H1 (cell line): ENCODE measurements at regions not wholly inside any gene's neighbourhood (a gene's known extent, or its start where the extent isn't known, plus 50 kb on each side); places are given as distances from the start of the nearest gene placed in this dataset.
A peak's percentile ranks its signal among the peaks of the same experiment; 100 is the strongest.

Source experiments
- CTCF ChIA-PET: fragments of 300-600 bp; sonication (Branson Sonifier 250); formaldehyde crosslinking; loops from one replicate; lab custom pipeline; 2021; ENCODE audit not compliant: partially characterized antibody; lab: Charles Lee
- POLR2A ChIA-PET: fragments of 300-600 bp; sonication (Branson Sonifier 250); formaldehyde crosslinking; loops from one replicate; lab custom pipeline; 2021; ENCODE audit warnings: inconsistent platforms; ENCODE audit not compliant: partially characterized antibody; lab: Charles Lee
- DNase-seq, 2 experiments: peaks; one replicate each; pipeline versions ENCODE4 v3.0.0 to v3.0.0-alpha.2; 2010 to 2022; ENCODE audit warnings: low spot score in 2 of 2, low read depth in 1 of 2, mixed read lengths in 1 of 2
- FAIRE-seq: peaks from 2 replicates; lab custom pipeline; 2011; peaks lifted over from hg19 to GRCh38; lab: Jason Lieb, UNC
- H2AFZ ChIP-seq: 2 replicates; pipeline ENCODE4 v1.8.1; 2012; ENCODE audit warnings: low read length, inconsistent platforms
- H2AK5ac ChIP-seq: 2 replicates; pipeline ENCODE4 v1.6.1; 2013; ENCODE audit warnings: low read depth, low read length
- H2BK120ac ChIP-seq: replicated peaks from 2 replicates; pipeline ENCODE3; 2013; ENCODE audit warnings: low read depth, low read length, inconsistent platforms
- H2BK12ac ChIP-seq: 2 replicates; pipeline ENCODE4 v1.6.1; 2013; ENCODE audit warnings: low read depth, low read length
- H2BK15ac ChIP-seq: 2 replicates; pipeline ENCODE4 v1.6.1; 2013; ENCODE audit warnings: low read length
- H2BK20ac ChIP-seq: 2 replicates; pipeline ENCODE4 v1.6.1; 2013; ENCODE audit warnings: low read length
- H2BK5ac ChIP-seq: 2 replicates; pipeline ENCODE4 v1.6.1; 2013; ENCODE audit warnings: low read depth, low read length
- H3K14ac ChIP-seq: 2 replicates; pipeline ENCODE4 v1.6.1; 2013; ENCODE audit warnings: inconsistent platforms; ENCODE audit not compliant: insufficient read length
- H3K18ac ChIP-seq: 2 replicates; pipeline ENCODE4 v1.6.1; 2013; ENCODE audit warnings: low read length; ENCODE audit errors: extremely low read depth
- H3K23ac ChIP-seq: 2 replicates; pipeline ENCODE4 v1.6.1; 2013; ENCODE audit warnings: inconsistent platforms; ENCODE audit not compliant: insufficient read length
- H3K23me2 ChIP-seq: 2 replicates; pipeline ENCODE4 v1.6.1; 2013; ENCODE audit warnings: low read depth, low read length
- H3K27ac ChIP-seq: 2 replicates; pipeline ENCODE4 v1.6.1; 2011; ENCODE audit warnings: low read depth, low read length, inconsistent platforms
- H3K27me3 ChIP-seq, 4 experiments: replicated peaks in 1 of 4; 1 replicate in 1 of 4; 2 replicates in 3 of 4; pipeline versions ENCODE4 v1.6.1 to v1.8.1; 2011 to 2013; ENCODE audit warnings: low read length in 3 of 4, mild to moderate bottlenecking in 3 of 4, inconsistent platforms in 2 of 4, mixed read lengths in 2 of 4, moderate library complexity in 1 of 4; ENCODE audit not compliant: control insufficient read depth in 3 of 4, insufficient read depth in 3 of 4; ENCODE audit errors: extremely low read depth in 1 of 4
- H3K36me3 ChIP-seq, 4 experiments: 2 replicates each; pipeline versions ENCODE4 v1.6.1 to v1.8.1; 2011 to 2013; ENCODE audit warnings: mild to moderate bottlenecking in 4 of 4, low read length in 3 of 4, moderate library complexity in 2 of 4, control low read depth in 1 of 4, inconsistent platforms in 1 of 4; ENCODE audit not compliant: insufficient read depth in 4 of 4, control insufficient read depth in 2 of 4
- H3K4ac ChIP-seq: replicated peaks from 2 replicates; pipeline ENCODE3; 2013; ENCODE audit warnings: low read length, low read depth, mixed read lengths, inconsistent platforms; ENCODE audit not compliant: insufficient read length
- H3K4me1 ChIP-seq, 4 experiments: replicated peaks in 1 of 4; 1 replicate in 1 of 4; 2 replicates in 3 of 4; pipeline versions ENCODE4 v1.6.1 to v1.8.1; 2011 to 2013; ENCODE audit warnings: low read length in 3 of 4, inconsistent platforms in 2 of 4, mixed read lengths in 1 of 4; ENCODE audit not compliant: insufficient read depth in 4 of 4, control insufficient read depth in 3 of 4
- H3K4me2 ChIP-seq, 2 experiments: 2 replicates each; pipeline versions ENCODE4 v1.6.1 to v1.8.1; 2011 to 2013; ENCODE audit warnings: low read depth in 2 of 2, low read length in 2 of 2, control low read depth in 1 of 2, inconsistent platforms in 1 of 2, mild to moderate bottlenecking in 1 of 2; ENCODE audit not compliant: insufficient read depth in 1 of 2
- H3K4me3 ChIP-seq, 4 experiments: fragments of 200-600, 300-600 bp in 1 of 4; sonication (generic), shearing (Covaris generic), sonication (Bioruptor Twin) in 1 of 4; 2 replicates each; pipeline versions ENCODE4 v1.5.1 to v1.8.1; 2011 to 2016; ENCODE audit warnings: low read length in 4 of 4, low read depth in 3 of 4, control low read depth in 2 of 4, inconsistent platforms in 2 of 4, mild to moderate bottlenecking in 2 of 4, mixed read lengths in 1 of 4, moderate library complexity in 1 of 4; ENCODE audit not compliant: insufficient read depth in 2 of 4; ENCODE audit errors: extremely low read depth in 1 of 4
- H3K56ac ChIP-seq: replicated peaks from 2 replicates; pipeline ENCODE3; 2013; ENCODE audit warnings: low read depth, mild to moderate bottlenecking, mixed read lengths, low read length, inconsistent platforms; ENCODE audit not compliant: insufficient read length
- H3K79me1 ChIP-seq: 2 replicates; pipeline ENCODE4 v1.6.1; 2013; ENCODE audit warnings: low read depth, low read length, control low read depth
- H3K79me2 ChIP-seq, 2 experiments: 2 replicates each; pipeline versions ENCODE4 v1.6.1 to v1.8.1; 2012 to 2013; ENCODE audit warnings: low read length in 2 of 2, mild to moderate bottlenecking in 2 of 2, inconsistent platforms in 1 of 2; ENCODE audit not compliant: insufficient read depth in 2 of 2, control insufficient read depth in 1 of 2
- H3K9ac ChIP-seq, 4 experiments: replicated peaks in 1 of 4; 1 replicate in 1 of 4; 2 replicates in 3 of 4; pipeline versions ENCODE4 v1.6.1 to v1.8.1; 2011 to 2013; ENCODE audit warnings: low read depth in 3 of 4, low read length in 3 of 4, control low read depth in 2 of 4, mild to moderate bottlenecking in 2 of 4, moderate library complexity in 2 of 4, inconsistent platforms in 1 of 4; ENCODE audit errors: extremely low read depth in 1 of 4
- H3K9me3 ChIP-seq, 2 experiments: 2 replicates each; pipeline versions ENCODE4 v1.6.1 to v1.8.1; 2012 to 2013; ENCODE audit warnings: mild to moderate bottlenecking in 2 of 2, moderate library complexity in 2 of 2, control low read depth in 1 of 2, inconsistent platforms in 1 of 2, low read depth in 1 of 2, low read length in 1 of 2, mixed read lengths in 1 of 2; ENCODE audit not compliant: insufficient read depth in 2 of 2
- H4K20me1 ChIP-seq, 2 experiments: replicated peaks in 1 of 2; 2 replicates each; pipeline versions ENCODE3 to v1.8.1; 2011 to 2013; ENCODE audit warnings: inconsistent platforms in 2 of 2, low read length in 2 of 2, mild to moderate bottlenecking in 1 of 2; ENCODE audit not compliant: insufficient read depth in 2 of 2, control insufficient read depth in 1 of 2
- H4K5ac ChIP-seq: 2 replicates; pipeline ENCODE4 v1.6.1; 2013; ENCODE audit warnings: low read length, low read depth, mixed read lengths, inconsistent platforms; ENCODE audit not compliant: insufficient read length
- H4K8ac ChIP-seq: 2 replicates; pipeline ENCODE4 v1.8.0; 2013; ENCODE audit warnings: mild to moderate bottlenecking, moderate library complexity, low read length, inconsistent platforms; ENCODE audit not compliant: insufficient read depth; ENCODE audit errors: extremely low read depth
- H4K91ac ChIP-seq: replicated peaks from 2 replicates; pipeline ENCODE3; 2013; ENCODE audit warnings: low read length, mixed read lengths, inconsistent platforms; ENCODE audit not compliant: insufficient read length
- ASH2L ChIP-seq: fragments of 200-600, 300-600 bp; sonication (generic); IDR thresholded peaks from one replicate; pipeline ENCODE4 v1.7.1; 2017; ENCODE audit warnings: low read length
- BCL11A ChIP-seq, 2 experiments: IDR thresholded peaks; one replicate each; pipeline ENCODE4 v1.6.1; 2011; ENCODE audit warnings: low read depth in 2 of 2, low read length in 2 of 2, mild to moderate bottlenecking in 2 of 2
- CHD2 ChIP-seq: IDR thresholded peaks from 2 replicates; pipeline ENCODE4 v1.6.1; 2012; ENCODE audit warnings: low read length, improper control_type of control experiment
- E2F6 ChIP-seq: IDR thresholded peaks from 2 replicates; pipeline ENCODE4 v1.6.1; 2012; ENCODE audit warnings: inconsistent platforms
- EP300 ChIP-seq, 2 experiments: IDR thresholded peaks; 1 replicate in 1 of 2; 2 replicates in 1 of 2; pipeline ENCODE4 v1.6.1; 2011 to 2012; ENCODE audit warnings: low read depth in 2 of 2, low read length in 2 of 2, mild to moderate bottlenecking in 2 of 2, borderline replicate concordance in 1 of 2, inconsistent platforms in 1 of 2, moderate library complexity in 1 of 2
- FOSL1 ChIP-seq: IDR thresholded peaks from 2 replicates; pipeline ENCODE4 v1.6.1; 2011; ENCODE audit warnings: mild to moderate bottlenecking, low read depth, low read length, moderate library complexity; ENCODE audit not compliant: insufficient read depth
- RBBP5 ChIP-seq: IDR thresholded peaks from 2 replicates; pipeline ENCODE4 v1.7.1; 2012; ENCODE audit warnings: low read depth, mild to moderate bottlenecking, inconsistent platforms, low read length, moderate library complexity, borderline replicate concordance
- SAP30 ChIP-seq: fragments of 300-600 bp; sonication (generic); IDR thresholded peaks from 2 replicates; pipeline ENCODE4 v1.7.1; 2012; ENCODE audit warnings: low read length, moderate library complexity, mild to moderate bottlenecking, inconsistent platforms; ENCODE audit not compliant: insufficient read depth, insufficient replicate concordance
- SUZ12 ChIP-seq: fragments of 200-600 bp; sonication (generic); IDR thresholded peaks from 2 replicates; pipeline ENCODE4 v1.6.1; 2012; ENCODE audit warnings: mild to moderate bottlenecking, inconsistent platforms, low read length, moderate library complexity, mixed read lengths
- TCF12 ChIP-seq: IDR thresholded peaks from 2 replicates; pipeline ENCODE4 v1.6.1; 2011; ENCODE audit warnings: low read depth, mild to moderate bottlenecking, low read length
- WGBS, 2 experiments: shearing (Covaris generic) in 1 of 2; methylation state at CpG; one replicate each; pipeline versions ENCODE4 v1.1.6 to v1.1.7; 2013 to 2015; ENCODE audit warnings: low lambda C conversion rate in 2 of 2, mixed read lengths in 2 of 2, inconsistent platforms in 1 of 2, low coverage in 1 of 2, missing lambda C conversion rate in 1 of 2; ENCODE audit not compliant: insufficient replicate concordance in 2 of 2, insufficient coverage in 1 of 2, insufficient read length in 1 of 2; ENCODE audit errors: extremely low coverage in 1 of 2, missing lambda C conversion rate in 1 of 2; 5-methylcytosine and 5-hydroxymethylcytosine counted together

- Histone ChIP-seq H3K23me2 (peaks cover 19% of the 10 kb centered on the region), H3K27me3 (no peaks in the 10 kb centered on the region; a peak in 1 of 7 replicates), H2BK120ac (no peak overlapping the region), H3K9me3 (peaks cover 0 to 5% of the 10 kb centered on the region in 2 experiments; a peak in 1 of 4 replicates), H4K5ac (no peak overlapping the region), H3K79me2 (no peaks in the 10 kb centered on the region; a peak in 1 of 4 replicates), H3K36me3 (peaks cover 0 to 3% (median 0%) of the 10 kb centered on the region in 4 experiments; a peak in 1 of 8 replicates), H4K20me1 (peaks cover 0 to 7% of the 10 kb centered on the region in 2 experiments), H3K56ac (no peak overlapping the region), H2BK15ac (no peak overlapping the region; the same call in 1 of the 2 replicates), H3K79me1 (no peaks in the 10 kb centered on the region), H3K4me3 (no peak overlapping the region), H2BK20ac (no peak overlapping the region), H2AK5ac (no peak overlapping the region), H2BK5ac (no peak overlapping the region), H3K4me2 (no peak overlapping the region), H4K8ac (no peak overlapping the region), H3K9ac (no peak overlapping the region), H3K4ac (no peak overlapping the region), H3K14ac (no peak overlapping the region), H3K27ac (no peak overlapping the region), H4K91ac (peak overlapping the region; percentile 1), H2BK12ac (no peak overlapping the region), H3K23ac (no peak overlapping the region), H3K4me1 (peaks cover 8 to 20% (median 18%) of the 10 kb centered on the region in 4 experiments), H2AFZ (no peak overlapping the region), H3K18ac (no peak overlapping the region)
- ChIA-PET CTCF (interaction anchor here (0.9 kb wide), 1 partner anchor 39 kb away, joined by 3 read pairs; no protein-coding TSS in a partner anchor), POLR2A (no interaction called here)
- FAIRE-seq (no peak), DNase-seq (no peak)
- TF ChIP-seq FOSL1 (no peak), ASH2L (no peak), SUZ12 (no peak), BCL11A (IDR thresholded peaks at IDR 0.05; ENCODE audit: low read depth in 2 of 2, low read length in 2 of 2) (no peak), TCF12 (no peak), SAP30 (no peak), E2F6 (no peak), EP300 (IDR thresholded peaks at IDR 0.05; ENCODE audit: borderline replicate concordance in 1 of 2, low read depth in 2 of 2, low read length in 2 of 2) (no peak), CHD2 (no peak), RBBP5 (no peak)
- WGBS, 2 experiments: 89% methylated on average over 8 of the region's 8 CpGs; no CpG with 5 or more reads in 1 of the 2 experiments
Measured at GRCh38 chr2:237214030-237214675, 128.5 kb downstream of the COPS8 start.
